HG02623 (cell line): ENCODE measurements at regions not wholly inside any gene's neighbourhood (a gene's known extent, or its start where the extent isn't known, plus 50 kb on each side); places are given as distances from the start of the nearest gene placed in this dataset.
A peak's percentile ranks its signal among the peaks of the same experiment; 100 is the strongest.

Experiments used
- ATAC-seq: cut with Tn5 transposase; IDR thresholded peaks from one replicate; pipeline ENCODE4 v1.9.1; 2021; ENCODE audit warnings: moderate library complexity; ENCODE audit not compliant: unreplicated experiment

- no peak for ATAC-seq
Observed at GRCh38 chr11:10641912-10642697, 51.5 kb downstream of the IRAG1 start.

GRCh38 chr11:10641177-10641911 lies 52.2 kb downstream of the IRAG1 start:
- peak; percentile 85 for ATAC-seq

GRCh38 chr11:10640308-10640707 lies 53.2 kb downstream of the IRAG1 start:
- ATAC-seq, result no peak

- no peak for ATAC-seq
Observed at GRCh38 chr11:10639350-10639749, 54.2 kb downstream of the IRAG1 start.

GRCh38 chr11:10638316-10638925 lies 55.1 kb downstream of the IRAG1 start:
- no peak for ATAC-seq

GRCh38 chr11:10637731-10638151 lies 55.8 kb downstream of the IRAG1 start:
- no peak for ATAC-seq

GRCh38 chr11:10634407-10634806 lies 59.1 kb downstream of the IRAG1 start:
- ATAC-seq, result no peak

GRCh38 chr11:10633261-10633660 lies 60.3 kb downstream of the IRAG1 start:
- ATAC-seq, result no peak

- no peak for ATAC-seq
Observed at GRCh38 chr11:10632483-10632882, 61.1 kb downstream of the IRAG1 start.

GRCh38 chr11:10631761-10632160 lies 61.8 kb downstream of the IRAG1 start:
- no peak for ATAC-seq

- no peak for ATAC-seq
Observed at GRCh38 chr11:10629411-10630002, 61.0 kb upstream of the LYVE1 start.

- ATAC-seq, result no peak
Observed at GRCh38 chr11:10628508-10629236, 60.2 kb upstream of the LYVE1 start.

GRCh38 chr11:10627816-10628215 lies 59.4 kb upstream of the LYVE1 start:
- no peak for ATAC-seq

- ATAC-seq, result no peak
Observed at GRCh38 chr11:10627291-10627690, 58.8 kb upstream of the LYVE1 start.

GRCh38 chr11:10625982-10626311 lies 57.5 kb upstream of the LYVE1 start:
- no peak for ATAC-seq

- no peak for ATAC-seq
Observed at GRCh38 chr11:10625281-10625981, 57.0 kb upstream of the LYVE1 start.

- ATAC-seq, result no peak
Observed at GRCh38 chr11:10623797-10624761, 55.6 kb upstream of the LYVE1 start.

GRCh38 chr11:10622957-10623791 lies 54.7 kb upstream of the LYVE1 start:
- no peak for ATAC-seq
